Activated T-helper 17 cell treated with anti-CD3 and anti-CD28 coated beads, Interleukin-2, amount 50 U/mL, for 72 hours (primary cell): ENCODE measurements at regions not wholly inside any gene's neighbourhood (a gene's known extent, or its start where the extent isn't known, plus 50 kb on each side); places are given as distances from the start of the nearest gene placed in this dataset.

Source experiments
- ATAC-seq: fragments of 150-1000 bp; cut with Tn5 transposase; replicated peaks from 2 replicates; pipeline ENCODE4 v1.10.0; 2021; ENCODE audit warnings: mild to moderate bottlenecking, moderate library complexity
- H3K27ac Mint-ChIP-seq: one replicate; pipeline ENCODE4 v1.8.0; 2022; ENCODE audit warnings: mixed read lengths
- H3K27me3 Mint-ChIP-seq: one replicate; pipeline ENCODE4 v1.8.0; 2022; ENCODE audit warnings: mixed read lengths
- H3K36me3 Mint-ChIP-seq: one replicate; pipeline ENCODE4 v1.8.0; 2022; ENCODE audit warnings: low read depth, mild to moderate bottlenecking, mixed read lengths
- H3K4me1 Mint-ChIP-seq: one replicate; pipeline ENCODE4 v1.8.0; 2022; ENCODE audit warnings: mixed read lengths
- H3K4me3 Mint-ChIP-seq: one replicate; pipeline ENCODE4 v1.8.0; 2022; ENCODE audit warnings: mild to moderate bottlenecking, mixed read lengths
- H3K9me3 Mint-ChIP-seq: one replicate; pipeline ENCODE4 v1.8.0; 2022; ENCODE audit warnings: mixed read lengths

DNA sequence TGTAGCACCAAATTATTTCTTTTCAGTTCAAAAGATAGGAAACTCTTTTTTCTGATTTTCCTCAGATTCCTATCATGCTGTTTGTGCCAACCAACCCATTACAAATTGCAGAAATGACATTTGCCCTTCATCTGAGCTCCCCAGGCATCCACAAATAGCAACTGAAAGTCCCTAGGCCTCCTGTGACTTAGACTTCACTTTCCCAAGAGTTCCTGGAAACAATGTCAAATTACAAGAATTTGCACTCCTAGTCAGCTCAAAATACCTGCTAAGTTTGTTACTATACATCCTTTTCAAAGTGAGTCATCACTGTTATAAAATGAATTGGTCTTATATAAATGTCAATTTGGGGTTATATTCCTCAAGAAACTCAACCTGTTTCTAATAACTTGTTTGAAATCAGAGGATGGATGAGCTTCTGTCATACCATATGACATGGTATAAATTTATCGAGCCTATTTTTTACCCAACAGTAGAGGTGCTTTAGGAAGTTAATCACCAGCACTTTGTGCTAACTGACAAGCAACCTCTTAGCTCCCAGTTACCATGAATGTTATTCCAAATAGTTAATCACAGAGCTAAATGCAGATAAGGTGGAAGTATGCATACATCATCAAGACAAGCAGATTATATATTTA is 256.5 kb downstream of the HACE1 start:
- no peak overlapping the region for H3K4me3 Mint-ChIP-seq
- no peaks in the 10 kb centered on the region for H3K9me3 Mint-ChIP-seq
- H3K4me1 Mint-ChIP-seq: no peaks in the 10 kb centered on the region
- H3K36me3 Mint-ChIP-seq: no peaks in the 10 kb centered on the region
- no peaks in the 10 kb centered on the region for H3K27me3 Mint-ChIP-seq
- H3K27ac Mint-ChIP-seq: no peak overlapping the region
- ATAC-seq: peak; percentile 85

DNA sequence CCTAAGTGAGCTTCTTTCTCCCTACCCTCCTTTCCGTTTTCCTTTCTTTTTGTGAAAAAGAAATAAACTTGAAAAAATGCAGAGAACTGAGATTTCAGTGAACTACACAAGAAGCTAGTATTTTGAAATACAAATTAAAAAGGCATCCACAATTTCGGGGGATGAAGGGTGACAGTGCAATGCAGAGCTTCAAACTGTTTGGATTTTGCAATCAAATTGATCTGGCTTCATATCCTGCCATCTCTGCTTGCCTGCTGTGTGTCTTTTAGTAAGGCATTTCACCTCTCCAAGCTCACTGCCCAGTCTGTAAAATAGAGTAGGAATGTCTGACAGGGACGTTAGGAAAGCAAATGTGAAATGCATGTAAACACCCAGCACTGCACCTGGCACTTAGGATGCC is 258.0 kb downstream of the HACE1 start:
- H3K27ac Mint-ChIP-seq: no peak overlapping the region
- no peaks in the 10 kb centered on the region for H3K36me3 Mint-ChIP-seq
- no peaks in the 10 kb centered on the region for H3K9me3 Mint-ChIP-seq
- H3K27me3 Mint-ChIP-seq: no peaks in the 10 kb centered on the region
- H3K4me3 Mint-ChIP-seq: no peak overlapping the region
- no peak for ATAC-seq
- H3K4me1 Mint-ChIP-seq: no peaks in the 10 kb centered on the region

DNA sequence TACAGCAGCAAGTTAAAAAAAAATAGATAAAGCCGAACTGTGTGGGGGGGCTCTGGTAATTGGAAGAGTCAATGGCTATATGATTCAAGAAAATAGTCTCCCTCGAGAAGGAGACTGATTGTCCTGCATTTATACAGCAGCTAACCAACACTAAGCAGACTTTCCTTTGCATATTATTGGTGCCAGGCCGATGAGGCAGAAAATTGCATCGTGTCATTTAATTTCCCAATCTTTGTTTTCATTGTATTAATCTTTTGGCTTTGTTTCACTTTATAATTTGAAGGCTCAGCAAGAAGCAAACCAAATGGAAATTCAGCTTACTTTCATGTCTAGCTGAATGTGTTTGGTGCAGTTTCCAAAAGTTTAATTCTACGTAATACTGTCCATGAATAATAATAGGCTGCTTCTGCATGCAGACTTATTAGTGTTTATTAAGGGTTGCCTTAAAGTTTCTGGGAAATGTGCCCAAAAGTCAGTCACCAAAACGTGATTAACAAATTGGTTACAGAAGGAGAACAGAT is 258.5 kb downstream of the HACE1 start:
- no peak for ATAC-seq
- Mint-ChIP-seq H3K27me3 (peaks cover 5% of the 10 kb centered on the region), H3K27ac (no peak overlapping the region), H3K4me1 (no peaks in the 10 kb centered on the region), H3K4me3 (no peak overlapping the region), H3K36me3 (no peaks in the 10 kb centered on the region), H3K9me3 (no peaks in the 10 kb centered on the region)

DNA sequence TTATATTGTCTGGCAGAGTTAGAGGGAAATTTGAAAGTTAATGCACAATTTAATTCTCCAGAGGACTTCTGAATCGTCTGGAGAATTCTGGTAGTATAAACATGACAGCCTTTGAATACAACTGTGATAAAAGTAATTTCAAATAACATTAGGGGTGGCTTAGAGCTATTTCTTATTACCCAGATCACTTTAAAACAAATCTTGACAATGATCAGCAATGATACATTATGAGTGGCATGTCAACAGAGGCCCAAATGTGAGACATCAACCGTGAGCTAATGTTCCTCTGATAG is 259.1 kb downstream of the HACE1 start:
- peaks cover 8% of the 10 kb centered on the region for H3K27me3 Mint-ChIP-seq
- H3K4me1 Mint-ChIP-seq: no peaks in the 10 kb centered on the region
- H3K4me3 Mint-ChIP-seq: no peak overlapping the region
- H3K36me3 Mint-ChIP-seq: no peaks in the 10 kb centered on the region
- ATAC-seq: no peak
- no peak overlapping the region for H3K27ac Mint-ChIP-seq
- H3K9me3 Mint-ChIP-seq: no peaks in the 10 kb centered on the region

DNA sequence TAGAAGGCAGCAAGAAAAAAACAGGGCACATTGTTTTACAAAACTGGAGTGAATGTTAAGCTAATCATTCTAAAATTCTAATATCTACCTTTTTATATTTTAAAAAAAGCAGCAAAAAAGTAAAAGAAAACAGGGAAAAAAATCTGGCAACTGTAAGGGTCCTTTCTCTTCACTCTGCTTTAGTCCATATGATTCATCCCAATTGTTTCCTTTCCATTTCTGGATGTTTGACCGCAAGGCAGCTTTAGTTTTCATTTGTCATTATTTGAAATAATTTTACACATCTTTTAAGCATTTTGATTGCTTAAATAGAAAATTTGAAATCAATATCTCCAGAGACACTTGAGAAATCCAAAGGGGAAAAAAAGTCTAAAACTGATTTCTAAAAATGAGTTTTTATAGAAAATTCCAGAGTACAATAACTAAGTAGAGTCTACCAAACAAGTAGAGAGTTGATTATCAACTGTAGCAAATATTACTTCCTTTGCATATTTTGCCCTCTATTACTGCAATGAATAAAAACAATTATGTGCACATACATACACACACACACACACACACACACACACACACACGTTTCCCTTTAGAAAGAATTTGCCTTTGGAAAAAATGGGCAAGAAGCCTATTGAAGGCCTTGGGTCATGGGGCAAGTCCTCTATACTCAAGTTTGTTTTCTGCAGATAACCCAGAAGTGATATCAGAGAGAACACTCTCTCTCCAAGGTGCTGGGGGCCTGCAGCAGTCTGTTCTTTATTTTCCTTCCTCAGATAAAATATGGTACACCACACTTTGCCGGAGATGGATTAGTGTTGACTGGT is 259.7 kb downstream of the HACE1 start:
- H3K9me3 Mint-ChIP-seq: no peaks in the 10 kb centered on the region
- H3K4me1 Mint-ChIP-seq: no peaks in the 10 kb centered on the region
- H3K27me3 Mint-ChIP-seq: peaks cover 11% of the 10 kb centered on the region
- no peaks in the 10 kb centered on the region for H3K36me3 Mint-ChIP-seq
- no peak for ATAC-seq
- no peak overlapping the region for H3K27ac Mint-ChIP-seq
- H3K4me3 Mint-ChIP-seq: no peak overlapping the region

DNA sequence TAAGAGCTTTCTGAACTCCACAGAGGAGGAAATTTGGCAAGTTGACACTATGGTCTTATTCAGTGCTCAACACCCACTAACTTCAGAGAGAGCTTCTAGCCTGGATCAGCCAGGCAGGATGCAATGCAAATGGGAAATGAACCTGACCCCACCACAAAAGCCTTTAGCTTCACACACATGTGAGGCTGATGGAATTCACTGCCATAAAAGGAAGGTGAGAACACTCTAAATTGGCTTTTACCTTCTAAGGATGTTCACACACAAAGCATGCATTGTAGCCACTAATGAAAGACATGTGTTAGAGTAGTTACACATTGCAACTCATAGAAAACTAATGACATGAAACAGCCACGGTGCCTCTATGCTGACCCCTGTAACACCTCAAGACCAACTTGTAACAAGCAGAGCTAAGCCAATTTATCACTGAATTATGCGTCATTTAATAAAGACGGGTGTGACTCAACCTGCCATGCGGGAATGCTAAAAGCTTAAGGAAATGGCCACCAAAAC is 262.1 kb downstream of the HACE1 start:
- Mint-ChIP-seq H3K27me3 (peaks cover 14% of the 10 kb centered on the region), H3K27ac (no peak overlapping the region), H3K36me3 (no peaks in the 10 kb centered on the region), H3K9me3 (no peaks in the 10 kb centered on the region), H3K4me1 (no peaks in the 10 kb centered on the region), H3K4me3 (no peak overlapping the region)
- no peak for ATAC-seq

DNA sequence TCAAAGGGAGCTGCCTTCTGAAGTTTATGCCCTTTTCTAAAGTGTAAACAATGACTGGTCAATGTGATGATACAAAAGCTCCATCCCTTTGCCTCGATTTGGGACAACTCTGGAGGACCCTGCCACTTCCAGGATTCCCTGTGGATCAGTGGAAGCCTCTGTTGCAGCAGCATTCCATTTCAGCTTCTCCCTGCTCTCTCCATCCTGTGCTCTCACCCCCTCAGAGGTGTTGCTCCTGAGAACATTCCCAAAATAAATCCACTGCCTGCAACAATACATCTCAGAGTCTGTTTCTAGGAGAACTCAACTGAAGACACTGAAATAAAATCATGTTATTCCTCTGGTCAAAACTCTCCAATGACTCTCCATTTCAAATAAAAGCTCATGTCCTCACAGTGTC is 263.6 kb downstream of the HACE1 start:
- Mint-ChIP-seq H3K36me3 (no peaks in the 10 kb centered on the region), H3K4me1 (no peaks in the 10 kb centered on the region), H3K27me3 (peaks cover 14% of the 10 kb centered on the region), H3K4me3 (no peak overlapping the region), H3K27ac (no peak overlapping the region), H3K9me3 (no peaks in the 10 kb centered on the region)
- no peak for ATAC-seq

DNA sequence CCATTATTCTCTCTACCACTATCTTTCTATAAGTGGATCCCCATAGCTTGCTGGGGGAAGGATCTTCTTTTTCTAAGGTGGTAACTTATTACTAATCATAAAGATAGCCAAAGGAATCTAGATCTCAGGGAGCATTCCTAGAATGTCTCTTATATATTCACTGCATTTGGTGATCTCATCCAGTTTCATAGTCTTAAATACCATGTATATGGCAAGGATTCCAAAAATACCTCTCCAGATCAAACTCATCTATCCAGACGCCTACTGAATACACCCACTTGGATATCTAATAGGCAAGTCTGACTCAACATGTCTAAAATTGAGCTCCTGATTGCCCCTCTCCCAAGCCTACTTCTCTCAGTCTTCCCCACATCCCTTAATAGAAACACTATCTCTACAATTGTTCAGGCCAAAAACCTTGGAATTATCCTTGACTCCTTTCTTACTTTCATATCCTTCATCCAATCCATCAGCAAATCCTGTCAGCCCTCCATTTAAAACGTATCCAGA is 264.4 kb downstream of the HACE1 start:
- H3K4me1 Mint-ChIP-seq: no peaks in the 10 kb centered on the region
- no peaks in the 10 kb centered on the region for H3K9me3 Mint-ChIP-seq
- no peaks in the 10 kb centered on the region for H3K36me3 Mint-ChIP-seq
- no peak for ATAC-seq
- H3K27me3 Mint-ChIP-seq: peaks cover 14% of the 10 kb centered on the region
- no peak overlapping the region for H3K4me3 Mint-ChIP-seq
- no peak overlapping the region for H3K27ac Mint-ChIP-seq

DNA sequence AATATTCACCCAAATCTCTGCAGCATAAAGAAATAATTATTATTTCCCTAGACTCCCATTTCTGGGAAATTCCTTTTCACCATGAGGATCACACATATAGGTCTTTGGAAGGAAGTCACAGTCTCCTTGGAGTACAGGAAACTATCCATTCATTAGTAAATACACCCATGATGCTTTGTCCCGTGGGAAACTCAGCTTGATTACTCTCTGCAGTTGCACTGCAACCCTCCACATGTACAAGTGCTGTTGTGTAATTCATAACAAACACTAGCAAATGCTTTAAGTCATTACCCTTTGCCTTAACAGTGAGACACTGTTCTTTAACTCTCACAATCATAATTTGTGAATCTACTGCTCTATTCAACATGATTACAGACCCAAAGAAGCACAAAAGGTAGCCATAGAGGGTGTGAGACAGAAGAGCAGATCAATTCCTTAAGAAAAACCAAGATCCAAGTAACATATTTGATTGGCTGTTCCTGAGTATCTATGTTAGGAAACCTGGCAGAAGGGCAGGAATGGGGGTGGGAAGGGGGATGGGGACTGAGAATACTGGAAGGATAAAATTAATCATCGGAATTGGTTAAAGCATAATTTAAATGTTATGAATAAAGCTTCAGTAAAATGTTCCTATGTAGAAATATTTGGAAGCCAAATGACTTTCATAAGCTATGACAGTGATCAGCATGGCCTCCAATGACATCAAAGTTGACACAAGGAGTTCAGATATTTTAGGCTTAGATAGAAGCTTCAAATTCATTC is 268.0 kb downstream of the HACE1 start:
- Mint-ChIP-seq H3K9me3 (no peaks in the 10 kb centered on the region), H3K4me3 (no peak overlapping the region), H3K36me3 (no peaks in the 10 kb centered on the region), H3K4me1 (no peaks in the 10 kb centered on the region), H3K27me3 (peaks cover 14% of the 10 kb centered on the region), H3K27ac (no peak overlapping the region)
- no peak for ATAC-seq

DNA sequence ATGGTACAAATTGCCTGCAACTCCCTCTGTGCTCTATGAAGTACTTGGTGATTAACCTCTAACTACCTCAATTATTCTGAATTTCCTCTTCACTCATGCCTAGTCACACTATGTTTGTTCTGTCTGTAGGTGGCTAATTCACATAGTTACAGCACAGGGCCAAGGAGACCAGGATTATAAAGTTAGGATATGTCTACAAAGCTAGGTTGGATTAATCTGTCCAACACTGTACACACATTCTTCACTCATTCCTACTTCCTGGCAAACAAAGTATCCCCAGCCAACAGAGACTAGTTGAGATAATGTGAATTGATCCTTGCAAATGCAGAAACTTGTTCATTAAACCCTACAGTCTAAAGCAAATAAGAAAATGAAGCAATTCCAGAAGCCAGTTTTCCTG is 269.8 kb downstream of the HACE1 start:
- Mint-ChIP-seq H3K27ac (no peak overlapping the region), H3K4me3 (no peak overlapping the region), H3K4me1 (no peaks in the 10 kb centered on the region), H3K36me3 (no peaks in the 10 kb centered on the region), H3K27me3 (peaks cover 3% of the 10 kb centered on the region), H3K9me3 (no peaks in the 10 kb centered on the region)
- ATAC-seq: no peak

DNA sequence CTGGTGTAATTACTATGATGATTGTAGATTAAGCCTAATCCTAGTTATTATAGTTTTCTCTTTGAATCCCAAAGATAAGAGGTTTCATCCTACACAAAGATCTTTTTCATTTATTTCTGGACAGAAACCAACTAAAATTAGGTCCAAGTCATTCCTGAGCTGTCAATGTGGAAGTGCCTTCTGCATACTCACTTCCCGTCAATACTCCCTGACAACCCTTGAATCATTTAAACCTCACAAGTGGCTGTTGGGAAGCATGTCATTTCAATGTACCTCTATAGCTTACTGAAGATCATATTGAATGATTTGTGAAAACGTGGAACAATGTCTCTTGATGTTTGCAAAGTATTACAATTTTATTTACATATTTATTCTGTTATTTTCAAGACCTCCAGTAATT is 274.1 kb downstream of the HACE1 start:
- Mint-ChIP-seq H3K4me1 (no peaks in the 10 kb centered on the region), H3K27ac (no peak overlapping the region), H3K27me3 (no peaks in the 10 kb centered on the region), H3K9me3 (no peaks in the 10 kb centered on the region), H3K4me3 (no peak overlapping the region), H3K36me3 (no peaks in the 10 kb centered on the region)
- ATAC-seq: no peak

DNA sequence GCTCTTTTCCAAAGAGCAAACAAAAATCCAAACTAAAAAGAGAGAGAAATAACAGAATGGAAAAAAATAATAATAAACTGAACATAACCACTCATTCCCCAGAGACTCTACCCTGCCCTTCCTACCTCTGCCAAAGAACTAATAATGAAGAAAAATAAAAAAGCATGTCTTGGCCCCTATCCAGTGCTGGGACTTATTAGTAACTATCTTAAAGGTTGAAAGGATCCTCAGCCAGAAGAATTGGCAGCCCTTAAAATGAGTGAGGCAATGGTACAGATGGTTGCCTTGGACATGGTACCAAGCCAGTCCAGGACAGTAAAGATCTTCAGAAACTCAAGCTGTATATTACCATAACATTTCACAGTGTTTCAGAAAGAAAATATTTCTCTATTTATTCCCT is 279.3 kb downstream of the HACE1 start:
- Mint-ChIP-seq H3K27ac (no peak overlapping the region), H3K36me3 (no peaks in the 10 kb centered on the region), H3K9me3 (no peaks in the 10 kb centered on the region), H3K4me3 (no peak overlapping the region), H3K27me3 (no peaks in the 10 kb centered on the region), H3K4me1 (no peaks in the 10 kb centered on the region)
- no peak for ATAC-seq

DNA sequence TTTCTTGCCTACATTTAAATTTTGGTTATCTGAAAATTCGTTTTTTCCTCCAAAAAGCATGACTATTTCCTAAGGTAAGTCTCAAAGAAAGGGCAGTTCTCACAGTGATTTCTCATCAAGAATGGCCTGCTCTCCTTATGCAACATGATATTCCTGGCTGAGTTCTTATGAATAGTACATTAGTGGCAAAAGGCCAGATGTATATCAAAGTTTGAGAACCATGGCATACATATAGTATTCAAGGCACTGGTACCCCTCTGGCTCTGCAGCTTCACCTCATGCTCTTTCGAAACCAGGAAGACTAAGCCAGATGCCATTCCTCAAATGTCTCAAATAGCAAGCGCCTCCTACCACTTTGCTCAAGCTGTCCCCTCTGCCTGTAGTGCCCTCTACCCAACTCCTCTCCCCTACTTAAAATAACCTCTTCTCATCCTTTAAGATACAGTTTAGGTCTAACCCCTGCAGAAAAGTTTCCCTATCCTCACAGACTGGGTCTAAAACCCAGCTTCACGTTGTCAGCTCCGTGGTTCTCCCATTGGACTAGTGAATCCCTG is 280.3 kb downstream of the HACE1 start:
- no peaks in the 10 kb centered on the region for H3K27me3 Mint-ChIP-seq
- no peaks in the 10 kb centered on the region for H3K4me1 Mint-ChIP-seq
- H3K9me3 Mint-ChIP-seq: no peaks in the 10 kb centered on the region
- no peaks in the 10 kb centered on the region for H3K36me3 Mint-ChIP-seq
- H3K4me3 Mint-ChIP-seq: no peak overlapping the region
- ATAC-seq: no peak
- H3K27ac Mint-ChIP-seq: no peak overlapping the region

DNA sequence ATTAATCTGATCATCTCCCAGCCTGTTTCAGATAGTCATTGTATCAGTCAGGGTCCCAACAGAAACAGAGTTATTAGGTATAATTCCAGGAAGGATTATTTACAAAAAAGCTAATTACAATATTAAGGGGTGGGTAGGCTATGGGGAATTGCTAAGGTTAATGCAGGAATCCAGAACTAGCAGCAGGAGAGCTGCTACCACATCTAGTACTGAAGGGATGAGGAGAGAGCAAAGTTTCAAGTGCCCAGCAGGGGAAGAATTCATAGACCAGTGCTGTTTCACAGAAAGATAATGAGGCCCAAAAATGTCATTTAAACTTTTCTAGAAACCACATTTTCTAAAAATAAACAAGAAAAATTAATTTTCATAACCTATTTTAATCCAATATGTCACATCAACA is 284.2 kb downstream of the HACE1 start:
- ATAC-seq: no peak
- H3K27me3 Mint-ChIP-seq: no peaks in the 10 kb centered on the region
- no peaks in the 10 kb centered on the region for H3K9me3 Mint-ChIP-seq
- no peak overlapping the region for H3K4me3 Mint-ChIP-seq
- H3K4me1 Mint-ChIP-seq: no peaks in the 10 kb centered on the region
- H3K36me3 Mint-ChIP-seq: no peaks in the 10 kb centered on the region
- no peak overlapping the region for H3K27ac Mint-ChIP-seq
